ENCODE measurements at regions not wholly inside any gene's neighbourhood (a gene's known extent, or its start where the extent isn't known, plus 50 kb on each side); places are given as distances from the start of the nearest gene placed in this dataset.

DNA sequence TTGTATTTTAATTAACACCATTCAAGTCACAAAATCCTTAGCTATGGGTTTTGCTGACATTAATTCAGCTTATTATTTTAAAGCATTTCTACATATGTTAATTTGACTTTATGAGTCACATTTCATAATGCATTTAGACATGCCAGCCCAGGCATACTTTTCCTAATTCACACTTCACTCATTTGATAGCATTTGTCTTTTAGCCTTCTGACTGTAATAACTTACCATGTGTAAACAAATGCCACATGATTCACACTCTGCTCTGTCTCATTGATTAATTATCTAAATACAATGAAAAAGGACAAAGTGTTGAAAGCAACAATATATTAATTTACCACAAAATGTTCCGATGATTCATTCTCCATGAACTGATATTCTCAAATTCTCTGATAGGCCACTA lies 927.8 kb upstream of the EPHA6 start:
- no peak for DNase-seq

DNA sequence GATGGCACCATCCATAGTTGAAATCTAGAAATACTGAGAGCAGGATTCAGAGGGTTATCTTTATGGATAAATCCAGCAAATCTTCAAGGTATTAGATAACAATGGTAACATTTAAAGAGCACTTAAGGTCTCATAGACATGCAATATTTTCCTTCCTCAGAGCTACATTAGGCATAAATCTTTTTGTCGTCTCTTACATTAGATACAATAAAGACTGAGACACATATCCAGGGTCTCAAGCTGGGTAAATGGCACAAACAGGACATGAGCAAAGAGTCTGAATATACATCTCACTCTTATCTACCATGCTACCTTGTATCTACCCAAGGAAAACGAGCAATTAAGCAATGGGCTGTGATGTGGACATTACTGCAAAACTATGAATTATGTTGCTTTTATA lies 927.3 kb upstream of the EPHA6 start:
- no peak for DNase-seq

DNA sequence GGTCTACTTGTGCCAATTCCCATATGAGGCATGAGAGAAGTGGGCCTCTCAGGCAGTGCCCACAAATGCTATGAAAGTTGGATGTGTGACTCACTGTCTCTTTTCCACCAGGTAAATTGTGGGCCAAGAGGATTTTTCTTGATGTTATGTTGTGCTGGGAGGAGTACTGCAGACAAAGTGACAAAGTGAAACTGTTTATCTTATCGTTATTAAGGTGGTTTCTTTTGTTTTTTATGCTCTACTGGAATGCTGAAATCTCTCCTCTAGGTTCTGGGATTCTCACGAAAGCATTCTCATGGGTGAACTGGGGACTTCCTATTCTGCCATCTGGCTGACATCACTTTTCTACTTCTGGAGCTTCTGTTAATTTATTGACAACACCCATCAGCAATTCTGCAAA lies 919.6 kb upstream of the EPHA6 start:
- no peak for DNase-seq

DNA sequence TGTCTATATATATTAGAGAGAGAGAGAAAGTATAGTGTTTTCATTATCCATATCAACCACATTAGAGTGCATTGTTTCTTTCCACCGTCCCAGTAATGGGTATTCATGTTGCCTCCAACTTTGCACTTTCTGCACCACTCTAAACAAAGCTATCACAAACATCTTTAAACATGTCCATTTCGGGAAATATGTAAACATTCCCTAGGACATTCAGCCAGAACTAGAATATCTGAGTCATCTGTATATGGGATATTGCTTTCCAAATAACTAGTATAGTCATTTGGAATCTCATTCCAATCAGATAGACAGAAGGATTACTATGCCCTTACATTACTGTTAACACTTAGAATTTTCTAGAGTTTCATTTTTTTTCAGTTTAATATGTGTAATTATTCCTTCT lies 914.9 kb upstream of the EPHA6 start:
- DNase-seq = no peak

DNA sequence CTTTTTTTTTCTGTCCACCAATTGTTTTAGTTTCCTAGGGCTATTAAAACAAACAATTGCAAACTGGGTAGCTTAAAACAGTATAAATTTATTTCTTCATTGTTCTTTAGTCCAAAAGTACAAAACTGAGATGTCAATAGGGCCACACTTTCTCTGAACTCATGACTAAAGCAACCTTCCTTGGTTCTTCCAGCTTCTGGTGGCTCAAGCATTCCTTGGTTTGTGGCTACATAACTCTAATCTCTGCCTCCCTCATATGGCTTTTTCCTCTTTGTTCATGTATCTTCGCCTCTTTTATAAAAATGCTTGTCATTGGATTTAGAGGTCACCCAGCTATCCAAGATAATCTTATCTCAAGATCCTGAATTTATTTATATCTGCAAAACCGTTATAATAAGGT lies 914.5 kb upstream of the EPHA6 start:
- DNase-seq = no peak

DNA sequence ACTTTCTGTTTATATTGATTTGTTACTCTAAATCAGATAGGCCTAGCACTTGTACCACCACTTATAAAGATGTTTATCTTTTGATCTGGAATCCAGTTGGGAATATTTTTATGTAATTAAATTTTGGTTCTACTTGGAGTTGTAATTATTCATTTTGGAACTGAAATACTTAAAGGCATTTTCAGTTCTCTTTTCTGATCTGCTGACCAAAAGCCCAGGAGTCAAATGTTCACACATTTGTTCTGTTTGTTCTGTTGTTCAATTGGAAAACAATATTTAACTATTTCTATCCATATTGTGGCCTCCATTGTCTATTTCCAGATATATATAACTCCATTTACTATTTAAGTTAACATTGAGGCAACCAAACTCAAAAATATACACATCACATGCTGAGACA lies 912.4 kb upstream of the EPHA6 start:
- DNase-seq = no peak

DNA sequence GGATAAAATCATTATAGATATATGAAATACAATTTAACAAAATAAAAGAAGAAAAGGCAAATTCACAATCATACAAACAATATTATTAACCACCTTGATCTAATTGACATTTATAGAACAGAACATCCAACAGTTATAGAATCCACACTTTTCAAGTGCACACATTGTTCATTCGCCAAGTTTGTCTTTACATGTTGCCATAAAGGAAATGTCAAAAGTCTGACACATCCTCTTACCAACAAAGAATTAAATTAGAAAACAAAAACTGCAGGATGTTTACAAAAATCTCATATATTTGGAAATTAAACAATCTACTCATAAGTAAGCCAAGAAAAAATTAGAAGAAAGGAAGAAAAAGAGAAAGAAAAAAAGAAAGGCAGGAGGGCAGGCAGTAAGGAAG lies 909.2 kb upstream of the EPHA6 start:
- no peak for DNase-seq

DNA sequence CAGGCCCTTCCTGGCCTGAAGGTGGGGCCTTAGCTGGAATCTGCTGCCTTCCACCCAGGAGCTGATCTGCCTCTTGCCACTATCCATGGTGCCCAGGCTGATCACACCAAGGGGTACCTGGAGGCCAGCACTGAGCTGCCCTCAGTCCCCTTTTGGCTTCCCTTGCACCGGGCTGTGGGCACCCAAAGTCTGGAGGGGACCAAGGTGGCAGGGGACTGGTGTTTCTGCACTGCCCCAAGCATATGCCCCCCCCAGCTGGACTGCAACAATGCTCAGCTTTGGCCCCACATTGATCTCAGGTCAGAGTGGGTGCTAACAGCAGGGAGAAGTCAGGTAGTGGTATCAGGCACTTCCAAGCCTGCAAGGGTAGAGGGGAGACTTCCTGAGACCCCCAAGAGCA lies 902.6 kb upstream of the EPHA6 start:
- DNase-seq = no peak

DNA sequence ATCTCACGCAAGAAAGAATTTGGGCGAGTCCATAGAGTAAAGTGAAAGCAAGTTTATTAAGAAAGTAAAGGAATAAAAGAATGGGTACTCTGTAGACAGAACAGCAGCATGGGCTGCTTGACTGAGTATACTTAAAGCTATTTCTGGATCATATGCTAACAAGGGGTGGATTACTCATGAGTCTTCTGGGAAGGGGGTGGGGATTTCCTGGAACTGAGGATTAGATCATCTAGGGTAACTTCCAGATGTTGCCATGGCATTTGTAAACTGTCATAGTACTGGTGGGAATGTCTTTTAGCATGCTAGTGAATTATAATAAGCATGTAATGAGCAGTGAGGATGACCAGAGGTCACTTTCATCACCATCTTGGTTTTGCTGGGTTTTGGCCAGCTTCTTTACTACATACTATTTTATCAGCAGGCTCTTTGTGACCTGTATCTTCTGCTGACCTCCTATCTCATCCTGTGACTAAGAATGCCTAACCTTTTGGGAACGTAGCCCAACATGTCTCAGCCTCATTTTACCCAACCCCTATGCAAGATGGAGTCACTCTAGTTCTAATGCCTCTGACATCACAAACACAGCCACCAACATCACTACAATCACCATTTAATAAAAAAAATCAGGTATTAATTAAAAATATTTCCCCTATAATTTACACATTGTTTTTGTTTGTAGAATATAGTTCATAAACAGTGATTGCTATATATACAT lies 890.7 kb upstream of the EPHA6 start:
- peak; percentile 30 for DNase-seq

DNA sequence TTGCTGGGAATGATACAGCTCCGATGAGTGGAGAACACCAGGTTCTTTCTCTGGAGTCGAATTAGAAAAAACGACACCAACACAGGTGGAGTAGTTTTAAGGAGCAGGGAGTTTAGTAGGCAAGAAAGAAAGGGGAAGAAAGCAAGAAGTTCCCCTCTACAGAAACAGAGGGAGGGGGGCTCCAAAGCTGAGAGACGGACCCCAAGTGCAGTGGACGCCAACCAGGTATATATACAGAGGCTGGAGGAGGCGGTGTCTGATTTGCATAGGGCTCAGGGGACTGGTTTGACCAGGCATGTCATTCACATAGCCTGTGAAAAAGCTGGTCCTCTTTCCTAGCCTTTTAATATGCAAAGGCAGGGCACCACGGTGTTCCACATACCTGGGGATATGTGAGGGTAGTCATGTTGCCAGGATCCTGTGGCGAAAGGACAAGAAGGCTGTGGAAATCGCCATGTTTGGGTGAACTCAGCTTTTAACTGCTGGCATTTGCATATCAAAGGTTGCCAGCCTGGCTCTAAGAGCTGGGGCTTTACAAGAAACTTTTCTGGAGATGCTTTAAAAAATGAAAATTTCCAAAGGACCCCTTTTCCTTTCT lies 887.4 kb upstream of the EPHA6 start:
- DNase-seq = no peak

DNA sequence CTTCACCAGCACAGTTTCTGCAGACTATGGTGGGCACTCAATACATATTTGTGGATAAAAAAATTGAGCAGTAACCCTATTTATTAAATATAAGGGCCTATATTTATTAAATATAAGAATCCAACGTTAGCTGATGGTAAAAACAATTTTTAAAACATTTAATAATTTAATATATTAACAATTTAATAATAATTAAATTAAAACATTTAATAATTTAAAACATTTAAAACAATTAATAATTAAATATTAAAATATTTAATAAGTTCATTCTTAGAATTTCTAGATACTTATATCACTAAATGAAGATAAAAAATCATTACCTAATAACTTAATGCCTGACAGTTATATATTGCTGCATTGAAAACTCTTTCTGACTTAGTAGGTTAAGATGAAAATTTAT lies 880.2 kb upstream of the EPHA6 start:
- no peak for DNase-seq

DNA sequence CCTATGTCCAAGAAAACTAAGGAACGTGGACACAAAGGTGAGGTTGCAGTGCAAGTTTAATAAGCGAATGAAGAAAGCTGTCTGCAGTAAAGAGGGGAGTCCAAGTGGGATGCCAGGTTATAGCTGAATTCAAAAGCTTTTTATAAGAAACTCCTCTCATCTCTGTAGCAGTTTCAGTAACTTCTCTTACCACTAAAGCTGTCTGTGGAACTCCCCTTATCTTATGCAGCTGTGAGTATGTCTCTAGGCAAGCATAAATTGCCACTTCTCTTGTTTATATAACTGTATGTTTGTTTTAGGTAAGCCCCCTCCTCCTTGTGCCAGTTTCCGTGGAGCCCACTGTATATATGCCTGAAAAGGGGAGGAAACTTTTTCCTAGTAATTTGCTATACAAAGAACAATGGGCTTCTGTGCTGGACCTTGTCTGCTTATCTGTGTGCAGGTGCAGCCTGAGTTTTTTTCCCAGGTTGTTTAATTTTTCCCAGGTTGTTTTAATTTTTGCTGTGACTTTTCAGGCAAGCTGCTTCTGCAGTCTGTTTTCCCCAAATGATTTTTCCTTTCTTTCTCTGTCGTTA lies 875.1 kb upstream of the EPHA6 start:
- DNase-seq = no peak

DNA sequence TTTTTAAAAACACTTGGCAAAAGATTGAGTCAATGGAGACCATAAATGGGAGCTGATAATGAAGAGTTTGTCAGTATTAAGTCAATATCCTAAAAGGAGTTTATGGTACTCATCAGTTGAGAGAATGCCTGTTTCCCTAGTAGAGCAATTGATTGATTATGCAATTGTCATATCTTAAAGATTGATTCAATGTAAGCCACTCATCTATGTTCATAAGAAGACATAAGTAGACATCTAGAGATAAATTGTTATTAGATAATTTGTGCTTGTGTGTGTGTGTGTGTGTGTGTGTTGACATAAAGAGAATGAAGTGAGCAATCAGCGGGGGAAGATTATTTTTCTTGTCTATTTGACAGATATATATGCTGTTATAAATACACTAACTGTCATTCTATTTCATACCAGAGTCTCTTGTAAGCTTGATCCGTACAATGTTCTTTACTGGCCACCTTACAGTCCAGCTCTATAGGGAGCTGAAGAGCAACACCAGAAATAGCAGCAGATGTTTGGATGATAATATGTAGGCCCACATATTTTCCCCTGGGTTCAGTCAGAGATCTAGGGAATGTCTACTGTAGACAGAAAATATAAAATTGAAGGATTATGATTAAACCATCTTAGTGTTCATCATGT lies 848.6 kb upstream of the EPHA6 start:
- no peak for DNase-seq

DNA sequence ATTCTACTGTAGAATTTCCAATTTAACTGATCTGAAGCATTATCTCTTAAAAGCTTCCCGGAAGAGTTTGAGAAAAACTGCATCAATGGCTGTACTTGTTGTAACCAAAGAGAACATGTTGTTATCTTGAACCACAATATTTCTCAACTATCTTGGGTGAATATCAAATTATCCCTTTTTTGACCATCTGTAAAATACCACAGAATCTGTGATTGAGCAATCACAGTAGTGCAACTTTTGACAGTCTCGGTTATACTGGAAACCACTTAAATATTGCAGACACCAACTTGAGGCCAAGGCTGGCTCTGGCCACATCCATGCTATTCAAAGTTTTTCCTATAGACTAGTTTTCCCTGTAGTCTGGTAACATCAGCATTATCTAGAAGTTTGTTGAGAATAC lies 842.8 kb upstream of the EPHA6 start:
- no peak for DNase-seq

DNA sequence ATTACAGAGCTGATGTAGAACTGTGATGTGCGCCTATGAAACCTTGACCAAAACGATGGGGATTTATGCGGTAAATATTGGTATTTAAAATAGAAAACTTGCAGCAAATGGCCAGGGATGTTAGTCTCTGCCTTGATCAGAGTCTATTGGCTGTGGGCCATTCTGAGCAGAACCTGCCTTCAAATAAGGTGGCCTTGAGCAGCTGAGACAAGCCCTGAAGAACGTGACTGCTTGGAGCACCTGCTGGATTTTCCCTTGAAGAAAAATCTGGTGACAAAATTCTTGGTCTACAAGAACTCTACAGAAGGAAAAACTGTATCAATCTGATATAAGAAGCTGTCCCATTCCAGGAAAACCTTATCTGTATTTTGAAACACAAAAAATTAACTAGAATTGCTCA lies 820.1 kb upstream of the EPHA6 start:
- no peak for DNase-seq

DNA sequence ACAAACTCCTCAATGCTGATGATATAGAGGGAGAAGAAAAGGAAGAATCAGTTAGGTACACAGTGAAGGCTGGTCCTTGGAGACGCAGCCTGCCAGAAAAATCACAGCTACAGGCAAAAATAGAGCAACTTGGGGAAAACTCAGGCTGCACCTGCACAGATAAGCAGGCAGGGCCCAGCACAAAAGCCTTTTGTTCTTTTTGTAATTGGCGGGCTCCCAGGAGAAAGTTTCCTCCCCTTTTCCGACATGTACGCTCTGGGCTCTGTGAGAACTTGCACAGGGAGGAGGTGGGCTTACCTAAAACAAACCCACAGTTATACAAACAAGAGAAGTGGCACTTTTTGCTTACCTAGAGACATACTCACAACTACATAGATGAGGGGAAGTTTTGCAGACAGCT lies 813.4 kb upstream of the EPHA6 start:
- DNase-seq = no peak

DNA sequence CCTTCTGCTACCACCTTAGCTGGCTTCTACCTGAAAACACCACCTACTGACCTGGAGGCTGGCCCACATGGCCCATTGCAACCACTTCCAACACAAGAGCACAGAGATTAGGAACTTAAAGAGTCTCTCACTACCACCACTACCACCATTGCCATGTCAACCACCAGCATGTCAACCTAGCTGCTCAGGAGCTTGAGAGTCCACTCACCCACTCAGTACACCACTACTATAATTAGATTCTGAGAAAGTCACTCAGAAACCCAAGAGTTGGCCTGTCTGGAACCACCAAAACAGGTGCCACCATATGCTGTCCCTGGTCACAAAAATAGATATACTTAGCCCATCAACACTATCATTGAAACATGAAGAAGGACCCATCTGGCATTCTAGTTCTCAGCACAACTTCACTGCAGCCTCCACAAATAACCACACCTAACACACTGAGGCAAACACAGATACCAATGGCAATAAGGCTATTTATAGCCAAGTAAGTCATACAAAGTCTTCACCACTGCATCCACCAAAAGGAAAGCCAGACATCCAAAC lies 806.7 kb upstream of the EPHA6 start:
- no peak for DNase-seq

DNA sequence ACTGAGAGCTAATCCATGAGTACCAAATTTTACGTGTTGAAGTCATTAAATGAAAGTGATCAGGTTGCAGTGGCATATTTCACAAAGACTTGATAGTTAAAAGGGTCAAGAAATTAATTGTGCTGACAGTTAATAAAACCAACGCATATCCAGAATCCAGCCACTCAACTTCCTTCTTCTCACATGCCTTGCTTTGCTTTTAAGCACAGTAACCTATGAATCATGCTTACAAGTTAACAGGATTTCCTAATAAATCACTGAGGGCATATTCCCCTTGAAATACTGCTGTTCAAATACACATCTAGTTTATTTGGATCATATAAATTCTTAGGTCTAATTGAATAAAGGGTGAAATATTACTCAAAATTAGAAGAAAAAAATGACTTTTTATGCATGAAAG lies 801.5 kb upstream of the EPHA6 start:
- DNase-seq = no peak

DNA sequence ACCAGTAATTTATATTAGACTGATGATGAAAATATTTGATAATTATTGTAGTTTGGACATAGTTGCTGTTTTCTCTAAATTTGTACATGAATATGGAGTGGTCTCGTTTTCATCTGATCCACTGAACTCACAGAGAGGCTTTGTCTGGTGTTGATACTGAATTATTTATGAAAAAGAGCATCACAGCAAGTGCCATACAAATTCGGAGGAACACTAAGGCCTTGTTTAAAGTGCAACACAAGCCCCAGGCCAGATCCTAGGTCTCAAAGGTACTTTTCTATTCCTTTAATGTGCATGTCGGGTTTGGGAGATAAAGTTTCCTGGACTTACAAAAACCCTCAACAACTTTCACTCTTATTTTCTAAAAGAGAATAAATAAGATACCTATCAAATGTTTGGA lies 796.8 kb upstream of the EPHA6 start:
- no peak for DNase-seq

DNA sequence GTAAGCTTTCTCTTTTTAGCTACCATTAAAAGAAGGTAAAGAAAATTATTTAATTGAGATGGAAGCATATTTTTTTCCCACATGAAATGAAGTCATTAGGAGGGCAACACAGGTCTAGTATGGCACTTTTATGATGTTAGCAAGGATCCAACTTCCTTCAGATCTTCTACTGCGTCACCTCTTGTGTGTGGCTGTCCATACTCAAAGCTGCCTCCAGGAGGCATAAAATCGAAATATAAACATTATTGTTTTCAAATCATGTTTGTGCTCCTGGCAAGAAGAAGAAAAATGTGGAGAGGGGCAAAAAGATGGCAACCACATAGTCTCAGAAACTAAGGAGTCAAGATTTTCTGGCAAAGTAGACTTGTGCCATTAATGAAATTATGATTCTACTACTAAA lies 791.7 kb upstream of the EPHA6 start:
- no peak for DNase-seq

DNA sequence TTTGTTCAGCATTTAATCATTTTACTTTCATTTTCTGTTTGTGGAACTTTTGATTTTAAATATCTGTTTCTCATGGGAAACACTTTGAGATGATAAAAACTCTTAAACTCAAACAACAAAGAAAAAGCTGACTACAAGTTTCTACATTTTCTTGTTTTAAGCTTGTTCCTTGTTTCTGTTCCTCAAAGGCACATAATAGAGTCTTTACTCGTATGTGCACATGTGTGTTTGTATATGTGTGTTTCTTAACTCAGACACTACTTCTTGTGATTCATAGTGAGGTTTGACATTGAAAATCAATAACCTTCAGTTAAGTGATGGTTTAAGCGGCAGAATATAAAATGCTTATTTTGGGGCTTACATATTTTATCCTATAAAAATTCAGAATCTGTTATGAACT lies 786.7 kb upstream of the EPHA6 start:
- DNase-seq = no peak

DNA sequence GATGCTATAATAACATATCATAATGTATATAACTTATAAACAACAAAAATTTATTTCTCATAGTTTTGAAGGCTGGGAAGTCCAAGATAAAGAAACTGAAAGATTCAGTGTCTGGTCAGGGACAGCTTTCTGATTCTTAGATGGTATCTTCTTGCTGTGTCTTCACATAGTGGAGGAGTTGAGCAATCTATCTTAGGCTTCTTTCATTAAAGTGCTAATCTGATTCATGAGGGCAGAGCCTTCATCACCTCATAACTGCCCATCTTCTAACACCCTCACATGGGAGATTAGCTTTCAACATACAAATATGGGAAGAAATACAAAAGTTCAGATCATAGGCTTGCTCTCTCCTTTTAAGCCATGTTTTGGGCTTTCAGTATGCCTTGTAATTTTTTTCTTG lies 774.8 kb upstream of the EPHA6 start:
- no peak for DNase-seq

DNA sequence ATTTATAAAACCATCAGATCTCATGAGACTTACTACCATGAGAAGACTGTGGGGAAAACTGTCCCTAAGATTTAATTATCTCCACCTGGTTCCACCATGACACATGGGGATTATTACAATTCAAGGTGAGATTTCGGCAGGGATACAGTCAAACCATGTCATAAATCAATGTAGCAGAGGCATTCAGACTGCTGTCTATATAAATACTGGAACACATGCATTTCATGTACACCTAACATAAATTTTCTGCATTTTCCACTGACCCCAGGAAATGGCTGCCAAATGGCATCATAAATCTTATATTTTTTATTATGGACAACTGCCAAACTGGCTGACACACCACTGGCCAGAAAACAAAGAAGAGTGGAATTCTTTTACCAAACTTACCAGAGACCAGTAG lies 755.1 kb upstream of the EPHA6 start:
- no peak for DNase-seq

DNA sequence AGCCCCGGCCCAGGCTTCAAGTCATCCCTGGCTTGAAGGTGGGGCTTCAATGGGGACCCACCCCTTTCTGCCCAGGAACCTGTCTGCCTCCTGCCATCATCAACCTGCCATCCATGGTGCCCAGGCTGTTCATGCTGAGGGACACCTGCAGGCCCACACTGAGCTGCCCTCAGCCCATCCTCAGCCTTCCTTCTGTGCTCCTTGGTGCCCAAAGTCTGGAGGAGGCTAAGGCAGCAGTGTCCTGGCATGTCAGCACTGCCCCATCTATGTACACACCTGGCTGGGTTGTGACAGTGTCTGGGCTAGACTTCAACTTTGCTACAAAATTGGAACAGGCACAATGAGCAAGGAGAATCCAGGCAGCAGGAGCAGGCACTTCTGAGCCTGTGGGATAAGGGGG lies 745.3 kb upstream of the EPHA6 start:
- no peak for DNase-seq

Data from stimulated activated CD4-positive, alpha-beta T cell treated with anti-CD3 and anti-CD28 coated beads, Interleukin-15, amount 100 ng/mL, for 24 hours (primary cell).